ENCODE measurements at regions not wholly inside any gene's neighbourhood (a gene's known extent, or its start where the extent isn't known, plus 50 kb on each side); places are given as distances from the start of the nearest gene placed in this dataset.

GRCh38 chr7:98518159-98518947 is 98.7 kb upstream of the NPTX2 start:
- TF ChIP-seq, protein P1, sequence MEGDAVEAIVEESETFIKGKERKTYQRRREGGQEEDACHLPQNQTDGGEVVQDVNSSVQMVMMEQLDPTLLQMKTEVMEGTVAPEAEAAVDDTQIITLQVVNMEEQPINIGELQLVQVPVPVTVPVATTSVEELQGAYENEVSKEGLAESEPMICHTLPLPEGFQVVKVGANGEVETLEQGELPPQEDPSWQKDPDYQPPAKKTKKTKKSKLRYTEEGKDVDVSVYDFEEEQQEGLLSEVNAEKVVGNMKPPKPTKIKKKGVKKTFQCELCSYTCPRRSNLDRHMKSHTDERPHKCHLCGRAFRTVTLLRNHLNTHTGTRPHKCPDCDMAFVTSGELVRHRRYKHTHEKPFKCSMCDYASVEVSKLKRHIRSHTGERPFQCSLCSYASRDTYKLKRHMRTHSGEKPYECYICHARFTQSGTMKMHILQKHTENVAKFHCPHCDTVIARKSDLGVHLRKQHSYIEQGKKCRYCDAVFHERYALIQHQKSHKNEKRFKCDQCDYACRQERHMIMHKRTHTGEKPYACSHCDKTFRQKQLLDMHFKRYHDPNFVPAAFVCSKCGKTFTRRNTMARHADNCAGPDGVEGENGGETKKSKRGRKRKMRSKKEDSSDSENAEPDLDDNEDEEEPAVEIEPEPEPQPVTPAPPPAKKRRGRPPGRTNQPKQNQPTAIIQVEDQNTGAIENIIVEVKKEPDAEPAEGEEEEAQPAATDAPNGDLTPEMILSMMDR (IDR thresholded peaks at IDR 0.05 in 8 of 11, conservative IDR thresholded peaks at IDR 0.05 in 3 of 11): no peak
- TF ChIP-seq POLR2A (IDR thresholded peaks at IDR 0.05) (no peak), POLR2AphosphoS5 (IDR thresholded peaks at IDR 0.05) (no peak)

Measured in spleen (tissue), 7 donors.